A204.1 (cell line): ENCODE measurements at regions not wholly inside any gene's neighbourhood (a gene's known extent, or its start where the extent isn't known, plus 50 kb on each side); places are given as distances from the start of the nearest gene placed in this dataset.

Experiments used
- FAIRE-seq: peaks from 2 replicates; lab custom pipeline; 2012; peaks lifted over from hg19 to GRCh38; lab: Jason Lieb, UNC

DNA sequence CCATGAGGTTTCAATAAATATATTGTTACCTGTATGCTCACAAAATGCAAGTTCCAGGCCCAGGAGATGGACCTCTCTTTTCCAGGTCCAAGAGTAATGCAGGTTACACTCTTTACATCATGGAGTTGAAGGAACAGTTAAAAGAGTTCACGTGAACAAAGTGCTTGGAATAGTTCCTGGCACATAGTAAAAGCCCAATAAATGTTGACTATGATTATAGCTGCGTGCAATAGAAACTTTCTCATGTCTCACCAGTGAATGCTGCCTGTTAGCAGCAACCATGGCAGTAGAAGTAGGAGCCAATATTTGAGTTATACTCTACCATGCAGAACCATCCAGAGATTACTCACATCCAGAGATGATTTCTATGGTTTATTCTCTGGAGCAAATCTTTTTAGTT is 707.5 kb downstream of the DHX35 start:
- no peak for FAIRE-seq

DNA sequence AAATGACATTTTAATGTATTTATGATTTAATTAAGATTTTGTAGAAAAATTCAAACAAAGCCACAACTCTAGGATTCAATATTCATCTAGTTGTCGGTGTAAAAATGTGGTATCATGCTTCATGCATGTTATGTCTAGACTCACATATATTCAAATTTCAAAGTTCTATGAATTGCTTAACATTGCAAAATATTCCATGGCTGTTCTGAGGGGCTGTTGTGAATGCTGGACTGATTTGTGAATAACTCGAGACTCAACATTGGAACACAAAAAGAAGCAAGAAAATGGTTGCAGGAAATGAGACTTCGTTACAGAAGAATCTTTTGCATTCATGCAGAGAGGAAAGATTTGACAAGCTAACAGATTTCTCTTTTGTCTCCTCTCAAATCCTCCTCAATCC is 705.9 kb downstream of the DHX35 start:
- no peak for FAIRE-seq

GRCh38 chr20:39661833-39662232 is 699.7 kb downstream of the DHX35 start:
- no peak for FAIRE-seq

- FAIRE-seq: no peak
Measured at GRCh38 chr20:39660965-39661364, 698.8 kb downstream of the DHX35 start.

GRCh38 chr20:39660226-39660625 is 698.1 kb downstream of the DHX35 start:
- FAIRE-seq: no peak

- FAIRE-seq: no peak
Measured at GRCh38 chr20:39658662-39659409, 696.7 kb downstream of the DHX35 start.

GRCh38 chr20:39654171-39654570 is 692.0 kb downstream of the DHX35 start:
- FAIRE-seq: no peak

DNA sequence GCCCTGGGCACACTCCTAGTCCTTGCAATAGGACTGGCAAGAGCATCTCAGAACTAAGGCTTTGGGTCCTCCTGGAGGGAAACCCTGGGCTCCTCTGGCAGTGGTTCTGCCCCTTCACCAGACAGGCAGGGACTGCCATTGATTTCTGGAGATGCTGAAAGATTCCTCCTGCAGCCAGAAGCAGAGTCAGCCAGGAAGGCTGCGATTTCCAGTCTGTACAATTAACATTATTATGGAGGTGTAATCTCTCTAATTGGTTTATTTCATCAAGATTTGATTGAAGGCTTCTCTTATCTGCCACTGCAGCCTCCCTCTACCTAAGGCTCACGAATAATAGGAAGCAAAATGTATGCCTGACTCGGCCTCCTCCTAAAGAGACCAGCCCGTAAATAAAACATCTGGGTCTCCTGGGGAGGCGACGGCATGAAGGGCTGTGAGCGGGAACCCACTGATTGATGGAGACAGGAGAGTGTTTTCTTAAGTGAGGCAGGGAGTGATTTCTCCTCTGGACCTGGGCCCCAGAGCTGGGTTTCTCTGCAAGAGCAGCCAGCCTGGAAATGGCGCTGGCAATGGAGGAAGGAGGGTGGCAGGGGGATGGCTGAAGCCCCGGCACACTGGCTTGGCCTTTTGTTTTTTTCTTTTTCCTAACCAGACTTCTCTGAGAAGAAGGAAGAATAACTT is 689.6 kb downstream of the DHX35 start:
- FAIRE-seq: no peak

DNA sequence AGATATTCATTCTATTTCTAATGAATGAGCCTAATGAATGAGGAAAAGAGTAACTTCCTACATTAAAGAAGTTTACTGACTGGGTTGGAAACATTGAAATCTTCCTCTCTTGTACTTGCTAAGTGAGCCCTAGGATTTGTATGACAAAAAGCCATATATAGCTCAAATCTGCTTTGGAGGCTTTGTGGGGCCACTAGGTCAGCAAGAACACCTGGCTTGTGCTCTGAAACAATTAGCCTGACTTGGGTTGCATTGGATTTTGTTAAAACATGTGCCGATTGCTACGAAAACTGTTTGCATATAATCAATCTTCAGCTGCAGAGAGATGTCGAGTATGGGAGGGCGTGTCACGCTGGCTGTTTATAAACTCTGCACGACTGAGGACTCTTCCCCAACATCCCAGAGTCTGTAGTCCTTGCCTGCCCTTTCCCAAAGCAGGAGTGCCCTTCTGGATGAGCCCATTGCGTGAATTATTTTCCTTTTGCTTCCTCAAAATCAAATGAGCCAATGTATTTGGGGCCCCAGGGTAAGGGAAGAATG is 684.8 kb downstream of the DHX35 start:
- no peak for FAIRE-seq

GRCh38 chr20:39645131-39645530 is 683.0 kb downstream of the DHX35 start:
- FAIRE-seq: no peak

GRCh38 chr20:39643292-39643691 is 681.1 kb downstream of the DHX35 start:
- FAIRE-seq: no peak

- no peak for FAIRE-seq
Measured at GRCh38 chr20:39641423-39641822, 679.3 kb downstream of the DHX35 start.

DNA sequence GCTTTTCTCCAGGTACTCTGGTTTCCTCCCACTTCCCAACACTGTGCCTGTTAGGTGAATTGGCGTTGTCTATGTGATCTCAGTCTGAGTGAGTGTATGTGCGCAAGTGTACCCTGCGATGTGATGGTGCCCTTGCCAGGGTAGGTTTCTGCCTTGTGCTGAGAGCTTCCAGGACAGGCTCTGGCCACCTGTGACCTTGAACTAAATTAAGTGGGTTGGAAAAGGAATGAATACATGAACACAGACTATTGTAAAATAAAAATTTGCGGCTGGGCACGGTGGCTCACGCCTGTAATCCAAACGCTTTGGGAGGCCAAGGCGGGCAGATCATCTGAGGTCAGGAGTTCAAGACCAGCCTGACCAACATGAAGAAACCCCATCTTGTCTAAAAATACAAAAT is 678.0 kb downstream of the DHX35 start:
- FAIRE-seq: no peak

DNA sequence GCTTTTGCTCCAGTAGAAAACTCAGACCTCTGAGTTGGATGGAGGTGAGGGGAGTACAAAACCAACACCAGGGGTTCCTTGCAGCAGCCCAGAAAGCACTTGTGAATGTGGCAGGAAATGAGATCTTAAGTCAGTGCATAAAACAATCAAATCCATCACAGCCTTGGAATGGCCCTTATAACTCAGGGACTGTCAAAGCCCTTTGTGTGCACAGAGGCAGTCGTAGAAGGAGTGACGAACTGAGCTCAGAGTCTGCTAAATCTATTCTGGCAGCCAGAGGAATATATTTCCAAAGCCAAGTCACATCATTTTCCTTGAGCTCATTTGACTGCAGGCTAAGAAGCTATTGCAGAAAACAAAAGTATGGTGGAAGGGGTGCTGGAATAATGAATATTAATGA is 676.6 kb downstream of the DHX35 start:
- no peak for FAIRE-seq

- no peak for FAIRE-seq
Measured at GRCh38 chr20:39633689-39634088, 671.5 kb downstream of the DHX35 start.

DNA sequence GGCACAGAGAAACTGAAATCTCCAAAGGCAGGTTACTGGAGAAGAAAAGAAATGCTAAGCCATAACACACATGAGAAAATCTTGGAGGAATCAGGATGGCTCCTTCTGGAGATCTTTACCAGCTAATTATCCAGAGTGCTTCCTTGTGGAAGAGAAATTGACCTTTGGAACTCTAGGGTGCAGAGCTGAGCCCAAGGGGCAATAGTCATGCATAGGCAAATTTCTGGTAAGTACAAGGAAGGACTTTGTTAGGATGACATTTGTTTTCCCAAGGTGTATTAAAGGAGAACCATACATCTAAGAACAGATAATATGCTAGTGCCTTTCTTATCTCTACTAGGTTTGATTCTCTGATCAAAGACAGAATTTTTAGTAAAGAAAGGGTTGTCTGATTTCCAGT is 670.6 kb downstream of the DHX35 start:
- FAIRE-seq: no peak

DNA sequence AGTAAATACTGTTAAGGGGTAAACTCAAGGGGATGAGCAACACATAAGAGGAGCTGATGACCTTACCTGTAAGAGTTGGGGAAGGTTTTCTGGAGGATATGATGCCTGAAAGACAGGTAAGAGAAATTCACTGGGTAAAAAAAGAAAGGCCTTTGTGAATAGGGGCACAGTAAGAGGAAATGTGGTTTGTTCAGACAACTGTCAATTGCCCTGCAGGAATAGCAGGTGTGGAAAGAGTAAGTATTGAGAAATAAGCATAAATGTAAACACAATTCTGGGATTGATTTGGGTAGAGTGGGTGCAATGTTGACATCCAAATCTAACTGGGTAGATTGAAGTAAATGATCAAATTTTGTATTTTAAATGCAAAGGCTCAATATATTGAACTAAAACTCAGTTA is 670.0 kb downstream of the DHX35 start:
- FAIRE-seq: no peak

DNA sequence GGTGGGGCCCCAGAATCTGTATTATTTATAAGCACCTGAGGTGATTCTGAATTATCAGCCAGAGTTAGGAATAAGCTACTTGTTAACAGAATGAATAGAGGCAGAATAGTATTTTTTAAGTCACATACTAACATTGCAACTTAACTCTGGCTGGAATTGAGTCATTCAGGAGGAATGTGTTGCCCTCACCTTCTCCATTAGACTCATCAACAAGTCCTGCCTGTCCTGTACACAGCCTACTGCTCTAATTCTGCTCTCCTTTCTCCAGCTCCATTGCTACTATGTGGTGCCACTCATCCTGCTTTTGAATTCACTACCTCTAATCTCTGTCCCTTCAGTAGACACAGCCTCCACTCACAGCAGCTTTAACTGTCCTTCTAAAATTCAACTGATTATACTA is 669.4 kb downstream of the DHX35 start:
- no peak for FAIRE-seq

GRCh38 chr20:39630215-39630908 is 668.2 kb downstream of the DHX35 start:
- no peak for FAIRE-seq

DNA sequence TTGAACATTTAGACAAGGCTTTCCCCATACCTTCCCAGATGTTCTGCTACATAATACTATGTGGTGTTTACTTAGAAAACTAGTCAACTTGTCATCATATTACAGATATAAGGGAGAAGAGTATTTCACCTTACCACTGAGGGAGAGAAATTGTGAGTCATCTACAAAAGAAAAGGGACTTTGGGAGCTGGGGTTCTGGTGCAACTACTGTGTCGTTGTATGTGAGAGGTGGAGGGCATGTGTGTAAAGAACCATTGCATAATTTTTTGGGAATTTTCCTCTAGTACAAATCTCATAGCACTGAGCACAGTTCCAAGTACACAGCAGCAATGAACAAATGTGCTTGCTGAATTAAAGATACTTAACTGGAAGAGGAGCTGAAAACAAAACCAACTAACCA is 665.6 kb downstream of the DHX35 start:
- no peak for FAIRE-seq

GRCh38 chr20:39624316-39624715 is 662.2 kb downstream of the DHX35 start:
- no peak for FAIRE-seq

- FAIRE-seq: no peak
Measured at GRCh38 chr20:39623584-39624234, 661.6 kb downstream of the DHX35 start.
